Right cardiac atrium (tissue), 5 donors: ENCODE measurements at regions not wholly inside any gene's neighbourhood (a gene's known extent, or its start where the extent isn't known, plus 50 kb on each side); places are given as distances from the start of the nearest gene placed in this dataset.

Experiments used
- ATAC-seq, 2 donors: fragments of 200-7000 bp; cut with Tn5 transposase; one replicate each; pipeline versions ENCODE4 v1.8.0 to v1.9.1; 2020; ENCODE audit warnings: moderate library complexity in 2 of 2, mild to moderate bottlenecking in 1 of 2
- DNase-seq, 3 donors: peaks; one replicate each; pipeline ENCODE4 v3.0.0-alpha.2; 2020
- H3K27ac ChIP-seq: one replicate; pipeline ENCODE4 v1.5.1; 2013; ENCODE audit warnings: mild to moderate bottlenecking, low read length, control low read depth, moderate library complexity
- H3K27me3 ChIP-seq: one replicate; pipeline ENCODE4 v1.6.1; 2013; ENCODE audit not compliant: control insufficient read depth, insufficient read depth
- H3K4me1 ChIP-seq: one replicate; pipeline ENCODE4 v1.6.1; 2013; ENCODE audit warnings: low read length; ENCODE audit not compliant: control insufficient read depth, insufficient read depth
- H3K4me3 ChIP-seq: one replicate; pipeline ENCODE4 v1.5.1; 2013; ENCODE audit warnings: low read length, control low read depth
- H3K9me3 ChIP-seq: one replicate; pipeline ENCODE4 v1.6.1; 2013; ENCODE audit warnings: low read length; ENCODE audit not compliant: control insufficient read depth
- WGBS: extraction: QIAGEN DNeasy Blood & Tissue Kit; methylation state at CpG from one replicate; pipeline ENCODE4 v1.1.7; 2013; 5-methylcytosine and 5-hydroxymethylcytosine counted together
- intact Hi-C, 4 donors: fragments of 100-400 bp; cut with DNase I; formaldehyde crosslinking; loops; one replicate each; pipeline versions ENCODE4 v1.11.0 to v1.14.0; 2022 to 2023
- donor health status: healthy with polysubstance abuse.
- donor health status: DM: no; HTN: yes; CAD: no.
- donor health status: DM: no; HTN: no; CAD: no.
- donor health status: DM: no; HTN: yes; CAD: no; lungs with severe emphysema.
- donor health status: DM: yes; HTN: yes; CAD: no.

- Histone ChIP-seq H3K4me1 (no peaks in the 10 kb centered on the region), H3K27me3 (no peaks in the 10 kb centered on the region), H3K4me3 (no peak overlapping the region), H3K27ac (no peak overlapping the region), H3K9me3 (no peaks in the 10 kb centered on the region)
- ATAC-seq: no peak
- no peak for DNase-seq
- intact Hi-C loops: no loop called here
- 56% methylated on average over 9 of the region's 9 CpGs for WGBS
Observed at GRCh38 chr4:182969651-182970279, 52.6 kb upstream of the DCTD start.

GRCh38 chr4:182968917-182969650 is 51.9 kb upstream of the DCTD start:
- DNase-seq (no peak), ATAC-seq (no peak)
- Histone ChIP-seq H3K4me1 (no peaks in the 10 kb centered on the region), H3K4me3 (no peak overlapping the region), H3K9me3 (no peaks in the 10 kb centered on the region), H3K27ac (no peak overlapping the region), H3K27me3 (no peaks in the 10 kb centered on the region)
- 47% methylated on average over 11 of the region's 11 CpGs for WGBS
- intact Hi-C loops: no loop called here

GRCh38 chr4:182967403-182967802 is 50.2 kb upstream of the DCTD start:
- ATAC-seq: no peak
- Histone ChIP-seq H3K4me3 (no peak overlapping the region), H3K27me3 (no peaks in the 10 kb centered on the region), H3K9me3 (no peaks in the 10 kb centered on the region), H3K4me1 (no peaks in the 10 kb centered on the region), H3K27ac (no peak overlapping the region)
- no peak for DNase-seq
- intact Hi-C loops: no loop called here
